GM19025 (cell line): ENCODE measurements at regions not wholly inside any gene's neighbourhood (a gene's known extent, or its start where the extent isn't known, plus 50 kb on each side); places are given as distances from the start of the nearest gene placed in this dataset.
"Not testable (repeated sequence)": the region's sequence is repeated elsewhere in the genome, so short reads cannot be mapped to it uniquely, and the experiment has no call there.

Source experiments
- ATAC-seq: cut with Tn5 transposase; IDR thresholded peaks from one replicate; pipeline ENCODE4 v1.9.1; 2021; ENCODE audit warnings: mild to moderate bottlenecking, low read depth, moderate library complexity; ENCODE audit not compliant: unreplicated experiment

DNA sequence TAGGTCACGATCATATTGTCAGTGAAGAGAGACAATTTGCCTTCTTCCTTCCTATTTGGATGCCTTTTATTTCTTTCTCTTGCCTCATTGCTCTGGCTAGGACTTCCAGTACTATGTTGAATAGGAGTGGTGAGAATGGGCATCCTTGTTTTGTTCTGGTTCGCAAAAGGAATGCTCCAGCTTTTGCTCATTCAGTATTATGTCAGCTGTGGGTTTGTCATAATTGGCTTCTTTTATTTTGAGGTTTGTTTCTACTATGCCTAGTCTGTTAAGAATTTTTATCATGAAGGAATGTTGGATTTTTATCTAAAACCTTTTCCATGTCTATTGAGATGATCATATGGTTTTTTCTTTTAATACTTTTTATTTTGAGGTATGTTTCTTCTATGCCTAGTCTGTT is 152.3 kb upstream of the MAD2L1 start:
- ATAC-seq = no peak

DNA sequence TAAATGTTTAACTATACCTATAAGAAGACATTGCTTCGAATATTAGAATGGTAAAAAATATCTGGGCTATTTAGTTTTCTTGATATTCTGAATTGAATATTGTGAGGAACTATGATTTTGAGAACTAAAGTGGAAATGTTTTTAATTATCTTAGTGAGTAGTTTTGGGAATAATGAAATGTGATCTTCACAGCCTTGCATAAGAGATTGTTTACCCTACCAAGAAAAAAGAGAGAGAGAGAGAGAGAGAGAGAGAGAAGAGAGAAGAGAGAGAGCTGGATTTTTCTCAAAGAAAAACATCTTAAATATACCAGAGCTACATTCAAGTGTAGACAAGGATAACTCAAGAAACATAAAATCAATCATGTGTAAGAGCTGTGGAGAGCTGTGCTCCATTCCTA is 148.7 kb upstream of the MAD2L1 start:
- no peak for ATAC-seq

DNA sequence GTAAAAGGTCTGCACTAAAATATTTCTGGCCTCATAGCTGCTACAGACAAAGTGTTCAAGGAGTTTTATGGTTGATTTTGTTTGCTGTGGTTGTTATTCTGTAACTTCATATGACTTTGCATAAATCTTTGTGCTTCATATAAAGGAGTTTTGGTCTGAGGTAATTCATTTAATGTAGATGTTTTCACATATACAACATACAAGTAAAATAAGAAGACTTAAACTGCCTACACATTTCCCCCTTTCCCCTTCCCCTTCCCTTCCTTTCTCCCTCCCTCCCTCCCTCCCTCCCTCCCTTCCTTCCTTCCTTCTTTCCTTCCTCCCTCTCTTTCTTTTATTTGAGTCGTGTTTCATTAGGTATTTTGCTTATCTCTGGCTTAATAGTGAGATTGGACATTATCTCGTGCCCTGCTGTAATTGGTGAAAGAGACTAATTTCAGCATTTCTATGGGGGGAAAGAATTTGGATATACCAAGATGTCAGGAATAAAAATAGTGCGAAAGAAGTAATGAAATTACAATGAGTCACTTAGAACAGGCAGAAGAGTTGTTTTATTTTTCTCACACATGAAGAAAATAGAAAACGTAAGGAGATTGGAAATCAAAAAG is 144.9 kb upstream of the MAD2L1 start:
- no peak for ATAC-seq

DNA sequence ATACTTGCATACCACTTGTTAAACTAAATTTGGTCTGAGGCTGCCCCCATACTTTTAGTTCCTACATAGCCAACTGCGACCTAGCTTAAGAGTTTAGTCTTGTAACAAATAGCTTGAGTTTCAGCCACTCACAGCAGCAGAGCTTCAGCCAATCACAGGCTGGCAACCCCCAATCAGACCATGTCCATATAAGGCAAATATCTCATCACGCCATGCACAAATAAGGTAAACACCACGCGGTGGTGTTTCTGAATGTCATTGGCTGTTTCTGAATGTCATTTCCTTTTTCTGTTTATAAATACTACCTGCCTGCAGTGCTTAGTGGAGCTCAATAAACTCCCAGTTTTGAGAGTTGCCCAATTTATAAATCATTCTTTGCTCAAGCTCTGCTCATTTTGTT is 143.1 kb upstream of the MAD2L1 start:
- no peak for ATAC-seq

DNA sequence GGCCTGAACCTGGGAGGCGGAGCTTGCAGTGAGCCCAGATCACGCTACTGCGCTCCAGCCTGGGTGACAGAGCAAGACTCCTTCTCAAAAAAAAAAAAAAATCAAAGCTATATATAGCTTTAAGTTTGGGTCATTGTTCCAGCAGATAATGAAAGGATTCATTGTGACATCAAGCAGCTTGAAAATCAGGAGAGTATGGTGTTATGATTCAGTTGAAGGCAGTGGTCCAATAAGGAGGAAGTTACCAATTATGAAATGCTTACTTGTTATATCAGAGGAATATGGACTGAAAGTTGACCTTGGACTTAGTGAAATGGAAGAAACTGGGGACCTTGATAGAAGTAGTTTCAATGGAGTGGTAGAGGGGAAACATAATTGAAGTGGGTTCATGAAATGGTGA is 140.4 kb upstream of the MAD2L1 start:
- no peak for ATAC-seq

DNA sequence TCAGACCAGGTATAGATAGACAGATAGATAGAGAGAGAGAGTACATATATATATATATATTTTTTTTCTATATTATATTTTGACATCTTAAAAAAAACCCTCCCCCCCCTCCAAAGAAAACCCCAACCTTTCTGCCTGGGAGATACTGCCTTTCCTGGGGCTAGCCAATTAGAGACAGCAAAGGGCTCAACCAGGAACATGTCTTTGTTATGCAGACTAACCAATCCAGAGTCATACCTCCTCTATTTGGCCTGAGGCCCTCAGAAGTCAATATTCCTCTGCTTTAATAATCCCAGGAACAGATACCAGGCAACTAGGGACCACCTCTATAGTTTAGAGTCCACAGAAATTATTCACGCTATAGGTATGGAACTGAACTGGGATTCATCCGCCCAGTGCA is 135.6 kb upstream of the MAD2L1 start:
- no peak for ATAC-seq

DNA sequence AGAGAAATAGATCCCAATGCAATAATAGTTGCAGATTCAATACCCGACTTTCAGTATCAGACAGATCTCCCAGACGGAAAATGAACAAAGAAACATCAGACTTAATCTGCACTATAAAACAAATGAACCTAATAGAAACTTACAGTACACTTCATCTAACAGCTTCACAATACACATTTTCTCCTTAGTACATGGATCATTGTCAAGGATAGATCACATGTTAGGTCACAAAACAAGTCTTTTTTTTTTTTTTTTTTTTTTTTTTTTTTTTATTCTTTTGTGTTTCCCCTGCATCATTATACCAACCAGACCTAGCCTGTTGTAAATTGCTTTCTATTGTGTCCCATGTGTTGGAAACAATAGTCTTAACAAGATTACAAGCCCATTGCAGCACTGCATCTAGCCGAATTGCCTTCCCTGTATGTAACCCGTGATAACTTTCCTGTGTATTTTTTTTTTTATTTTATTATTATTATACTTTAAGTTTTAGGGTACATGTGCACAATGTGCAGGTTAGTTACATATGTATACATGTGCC is 134.0 kb upstream of the MAD2L1 start:
- not testable (repeated sequence) for ATAC-seq

DNA sequence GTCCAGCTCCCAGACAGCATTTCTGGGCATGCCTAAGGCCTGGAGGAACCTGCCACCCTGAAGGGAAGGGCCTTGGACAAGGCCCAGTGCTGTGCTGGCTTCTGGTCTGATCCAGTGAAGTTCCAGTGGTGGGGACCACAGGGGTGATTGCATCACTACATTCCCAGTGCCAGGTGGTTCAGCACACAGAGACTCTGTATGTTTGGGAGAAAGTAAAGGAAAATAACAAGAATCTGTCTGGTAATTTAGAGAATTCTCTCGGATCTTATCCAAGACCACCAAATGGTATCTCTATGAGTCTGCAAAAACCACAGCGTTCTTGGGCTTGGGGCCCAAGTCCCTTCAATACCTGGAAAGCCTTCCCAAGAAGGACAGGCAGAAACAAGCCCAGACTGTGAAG is 131.8 kb upstream of the MAD2L1 start:
- ATAC-seq = no peak

DNA sequence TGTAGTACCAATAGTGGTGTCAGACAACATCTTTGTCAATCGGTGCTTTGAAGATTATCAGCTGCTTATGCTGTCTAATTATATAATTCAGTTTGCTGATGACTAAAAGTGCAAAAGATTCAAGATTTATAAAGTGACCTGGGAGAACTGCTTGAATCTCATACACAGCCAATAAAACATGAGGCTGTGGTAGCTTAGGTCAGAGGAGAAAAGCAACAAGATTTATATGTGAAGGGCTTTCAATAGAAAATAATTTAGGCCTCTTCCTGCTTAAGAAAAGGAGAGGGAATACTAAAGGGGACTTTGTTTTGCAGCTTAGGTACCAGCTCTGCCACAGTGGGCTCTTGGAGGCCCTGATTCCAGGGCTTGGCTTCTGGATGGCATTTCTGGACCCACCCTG is 111.0 kb upstream of the MAD2L1 start:
- no peak for ATAC-seq

DNA sequence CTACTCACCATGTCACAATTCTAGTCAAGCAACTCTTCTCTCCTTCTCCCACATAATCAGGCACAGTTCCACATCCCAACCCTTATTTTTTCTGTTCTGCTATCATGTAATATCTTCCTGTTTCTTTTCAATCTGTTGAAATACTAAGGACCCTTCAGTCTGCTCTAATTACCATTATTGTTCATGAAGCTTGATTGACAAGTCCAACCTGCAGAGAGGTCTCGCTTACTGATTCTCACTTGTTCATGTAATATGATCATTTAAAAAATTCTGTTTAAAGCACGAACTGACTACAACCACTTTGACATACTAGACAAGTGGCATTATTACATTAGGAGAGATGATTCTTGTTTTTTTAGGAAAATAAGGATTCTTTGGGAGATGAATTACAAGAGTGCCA is 108.6 kb upstream of the MAD2L1 start:
- ATAC-seq = no peak

DNA sequence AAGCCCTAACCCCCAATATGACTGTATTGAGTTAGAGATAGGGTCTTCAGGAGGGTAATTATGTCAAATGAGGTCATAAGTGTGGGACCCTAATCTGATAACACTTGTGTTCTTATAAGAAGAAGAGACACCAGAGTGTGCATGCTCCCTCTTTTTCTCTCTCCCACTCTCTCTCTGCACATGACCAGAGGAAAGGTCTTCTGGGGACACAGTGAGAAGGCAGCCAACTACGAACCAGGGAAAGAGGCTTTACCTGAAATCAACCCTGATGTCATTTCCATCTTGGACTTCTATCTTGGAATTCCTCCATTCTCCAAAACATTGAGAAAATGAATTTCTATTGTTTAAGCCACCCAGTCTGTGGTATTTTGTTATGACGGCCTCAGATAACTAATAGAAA is 97.2 kb upstream of the MAD2L1 start:
- ATAC-seq = no peak

DNA sequence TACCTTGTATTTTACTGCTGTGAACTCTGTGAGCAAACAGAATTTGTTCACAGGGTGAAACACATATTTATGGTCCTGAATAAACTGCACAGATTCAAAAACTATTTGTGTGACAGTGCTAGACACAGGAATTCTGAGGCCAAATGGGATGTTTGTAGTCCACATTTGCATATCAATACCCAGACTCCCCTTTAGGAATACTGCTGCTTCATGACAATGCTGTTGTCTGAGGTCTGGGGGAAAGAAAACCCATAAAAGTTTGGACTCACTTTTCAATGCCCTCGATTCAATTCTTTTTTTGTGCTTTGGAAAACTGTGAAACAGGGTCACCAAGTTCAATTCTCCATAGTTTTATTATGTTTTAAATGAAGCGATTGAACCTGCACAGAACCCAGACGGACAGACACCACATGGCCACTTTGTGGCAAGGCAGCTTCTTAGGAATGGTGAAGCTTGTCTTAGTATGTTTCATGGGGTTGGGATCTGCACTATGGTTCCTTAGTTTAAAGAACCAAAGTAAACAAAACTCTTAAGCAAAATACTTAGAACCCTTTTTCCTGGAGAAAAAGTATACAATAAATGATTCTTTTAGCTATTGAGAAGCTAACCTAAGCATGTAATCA is 92.3 kb upstream of the MAD2L1 start:
- ATAC-seq = no peak

DNA sequence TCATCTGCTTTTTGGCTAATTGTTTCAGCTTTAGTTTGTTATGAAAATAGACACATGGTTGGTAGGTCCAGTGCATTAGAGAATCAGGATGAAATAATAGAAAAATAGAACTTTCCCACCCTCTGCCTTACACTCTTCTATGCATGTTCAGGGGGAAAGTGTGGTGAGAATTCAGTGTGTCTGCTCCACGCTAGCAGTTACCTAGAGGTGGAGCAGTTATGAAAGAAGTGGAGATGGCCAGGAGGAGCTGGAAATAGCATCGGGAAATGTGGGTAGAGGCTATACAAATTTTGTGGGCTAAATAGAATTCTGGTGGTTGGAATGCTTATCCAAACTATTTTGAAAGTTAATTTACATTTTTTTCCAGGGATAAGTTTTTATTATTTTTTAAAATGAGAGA is 91.4 kb upstream of the MAD2L1 start:
- no peak for ATAC-seq

DNA sequence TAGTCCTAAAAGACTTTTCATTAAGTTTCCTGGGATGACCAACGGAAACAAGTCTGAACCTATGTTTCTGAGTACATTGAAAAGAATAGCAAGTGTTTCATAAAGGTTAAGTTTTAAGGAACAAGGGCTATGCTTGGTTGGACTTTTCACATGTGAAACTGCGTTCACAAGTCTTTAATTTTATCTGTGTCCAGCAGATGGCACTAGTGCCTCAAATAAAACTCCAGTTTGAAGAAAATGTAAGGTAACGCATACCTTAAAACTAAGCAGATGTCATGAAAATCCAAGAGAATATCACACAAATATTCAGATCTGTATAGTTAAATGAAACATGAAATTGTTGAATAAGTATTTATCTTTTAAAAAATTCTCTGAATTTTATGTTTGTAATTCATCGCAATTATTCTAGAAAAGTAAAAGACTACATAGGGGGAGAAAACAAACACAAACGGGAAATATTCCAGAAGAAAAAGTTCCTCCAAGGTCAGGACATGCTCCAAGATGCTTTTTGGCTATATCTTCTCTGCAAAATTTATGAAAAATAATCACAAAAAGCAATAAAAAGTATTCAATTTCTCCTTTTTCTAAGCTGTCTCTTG is 89.6 kb upstream of the MAD2L1 start:
- no peak for ATAC-seq

DNA sequence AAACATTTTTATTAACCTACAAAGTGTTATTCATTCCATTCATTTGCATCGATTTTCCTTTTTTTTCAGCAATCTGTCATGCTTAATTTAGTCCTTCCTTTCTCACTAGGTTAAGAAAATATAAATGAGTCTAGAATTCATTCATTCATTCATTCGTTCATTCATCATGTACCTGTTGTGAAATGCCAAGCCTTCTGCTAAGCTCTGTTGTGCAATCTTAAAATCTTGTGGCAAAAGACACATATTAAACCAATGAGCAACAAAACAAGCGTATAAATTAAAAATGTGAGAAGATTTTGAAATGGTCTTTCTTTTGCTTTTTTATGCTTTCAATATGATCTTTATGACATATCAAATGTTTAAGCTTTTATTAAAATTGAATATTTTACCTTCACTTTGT is 88.6 kb upstream of the MAD2L1 start:
- ATAC-seq = no peak

DNA sequence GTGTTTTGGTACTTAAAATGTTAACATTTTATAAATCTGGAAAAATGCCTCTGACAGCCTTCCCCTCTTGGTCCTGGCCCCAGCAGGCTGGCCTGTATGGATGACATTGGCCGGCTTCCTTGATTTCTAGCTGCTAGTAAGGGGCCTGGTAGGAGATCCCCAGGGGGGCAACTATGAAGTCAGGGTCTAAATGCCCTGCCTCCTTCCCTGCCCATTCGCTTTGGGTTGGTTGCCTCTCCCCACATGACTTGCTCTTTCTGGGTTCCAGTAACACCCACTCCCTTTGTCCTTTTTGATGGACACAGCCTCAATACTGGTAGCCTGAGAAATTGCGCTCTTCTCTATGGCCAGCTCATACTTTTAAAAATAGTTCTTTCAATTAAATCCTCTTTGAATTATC is 78.0 kb upstream of the MAD2L1 start:
- ATAC-seq = no peak

DNA sequence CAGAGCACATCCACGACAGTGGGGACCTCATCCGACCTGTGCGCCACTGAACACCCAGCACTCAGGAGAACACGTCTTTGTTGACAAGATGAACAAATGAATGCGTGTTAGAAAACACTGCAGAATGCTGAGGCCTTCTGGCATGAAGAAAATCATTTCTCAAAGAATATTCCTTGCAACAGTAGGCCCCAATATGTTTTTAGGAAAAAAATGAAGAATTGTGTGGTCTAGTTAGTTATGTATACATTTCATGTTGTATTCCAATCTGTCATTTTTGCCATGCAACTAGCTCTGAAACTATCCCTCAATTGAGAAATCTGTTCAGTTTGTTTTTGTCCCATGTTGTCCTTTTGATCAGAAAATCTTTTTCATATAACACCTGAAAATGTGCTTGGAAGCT is 77.4 kb upstream of the MAD2L1 start:
- ATAC-seq = no peak

DNA sequence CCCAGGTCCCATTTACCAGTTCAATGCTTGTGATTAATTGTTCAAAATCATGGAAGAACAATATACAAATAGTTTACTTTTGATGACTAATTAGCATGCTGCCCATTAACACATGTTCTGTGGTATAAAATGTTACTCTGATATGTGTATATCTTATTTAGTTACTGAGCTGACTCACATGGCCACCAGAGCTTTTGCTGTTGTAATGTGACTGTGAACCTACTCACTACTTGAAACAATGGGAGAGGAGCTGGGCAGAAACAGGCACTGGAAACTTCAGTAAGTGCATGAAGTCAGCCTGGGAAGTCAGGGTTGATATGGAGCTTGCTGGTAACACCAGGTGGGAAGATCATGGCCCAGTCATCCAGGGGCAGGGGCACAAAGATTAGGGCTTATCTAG is 72.7 kb upstream of the MAD2L1 start:
- no peak for ATAC-seq

DNA sequence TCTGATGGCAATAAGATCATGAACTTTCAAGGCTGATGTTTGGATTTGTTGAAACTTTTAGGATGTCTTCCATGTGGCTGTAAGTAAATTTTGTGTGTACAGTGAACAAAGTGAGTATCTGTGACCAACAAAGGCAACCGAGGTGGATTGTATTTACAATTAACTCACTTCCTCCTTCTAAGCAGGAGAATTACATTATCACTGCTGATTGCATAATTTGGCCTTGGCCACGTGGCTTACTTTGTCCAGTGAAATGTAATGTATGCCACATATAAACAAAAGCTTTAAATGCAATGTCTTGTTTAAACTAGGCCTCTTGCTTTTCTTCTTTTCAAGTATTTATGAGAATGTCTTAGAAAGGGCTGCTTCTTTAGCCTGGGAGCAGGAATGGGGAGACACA is 66.3 kb upstream of the MAD2L1 start:
- no peak for ATAC-seq

DNA sequence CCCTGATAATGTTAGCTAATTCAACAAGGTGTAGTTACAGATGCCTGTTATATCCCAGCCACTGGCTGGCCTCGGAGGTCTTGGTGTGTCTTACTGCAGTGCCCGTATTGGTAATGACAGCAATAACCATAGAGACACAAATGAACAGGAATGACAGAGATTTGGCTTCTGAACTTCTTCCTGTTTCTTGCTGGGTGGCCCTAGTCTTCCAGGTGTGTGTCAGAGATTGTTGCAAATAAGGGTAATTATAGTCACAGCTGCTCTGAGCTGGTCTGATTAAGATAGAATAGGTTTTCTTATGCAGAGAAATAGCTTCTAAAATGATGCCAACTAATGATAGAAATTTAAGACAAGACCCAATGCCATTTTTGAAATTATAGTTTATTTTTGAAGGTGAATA is 64.1 kb upstream of the MAD2L1 start:
- no peak for ATAC-seq
